ENCODE measurements at regions not wholly inside any gene's neighbourhood (a gene's known extent, or its start where the extent isn't known, plus 50 kb on each side); places are given as distances from the start of the nearest gene placed in this dataset.

DNA sequence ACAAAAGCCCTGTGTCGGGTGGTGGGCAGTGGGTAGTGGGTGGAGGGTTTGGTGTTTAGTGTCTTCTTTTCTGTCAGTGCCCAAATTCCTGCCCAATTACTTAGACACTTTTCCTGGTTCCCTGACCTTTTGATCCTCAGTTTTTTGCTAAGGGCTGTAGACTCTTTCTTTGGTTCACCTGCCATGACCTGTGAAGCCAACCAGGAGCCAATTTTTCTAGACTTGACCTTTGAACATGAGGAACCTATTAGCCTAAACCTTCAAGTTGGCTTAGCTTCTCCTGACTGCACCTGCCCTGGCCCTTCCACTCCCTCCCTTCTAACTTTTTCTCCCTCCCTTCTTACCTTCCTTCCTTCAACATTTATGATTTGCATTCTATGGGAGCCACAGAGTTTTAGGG, 94.5 kb downstream of the MID1IP1 start:
- TF ChIP-seq CTCF (IDR thresholded peaks at IDR 0.05; ENCODE audit: insufficient read depth, low read length, poor library complexity, severe bottlenecking): no peak
- no peak for TF ChIP-seq EZH2phosphoT487 (conservative IDR thresholded peaks at IDR 0.05; ENCODE audit: low read length)
